NCI-H2029 treated with DMSO at 0.1 percent for 48 hours (cell line): ENCODE measurements at regions not wholly inside any gene's neighbourhood (a gene's known extent, or its start where the extent isn't known, plus 50 kb on each side); places are given as distances from the start of the nearest gene placed in this dataset.
"Not testable (repeated sequence)": the region's sequence is repeated elsewhere in the genome, so short reads cannot be mapped to it uniquely, and the experiment has no call there.

Experiments
- DNase-seq: peaks from one replicate; lab custom pipeline; 2025; lab: John Stamatoyannopoulos, UW

- DNase-seq = no peak
These were observed 178.6 kb downstream of the ZNF674 start for GRCh38 chrX:46366381-46367207.

GRCh38 chrX:46354481-46354880 is 190.7 kb downstream of the ZNF674 start:
- no peak for DNase-seq

GRCh38 chrX:46341767-46342322 is 203.4 kb downstream of the ZNF674 start:
- DNase-seq = no peak

- DNase-seq = no peak
These were observed 204.5 kb downstream of the ZNF674 start for GRCh38 chrX:46340696-46341095.

- DNase-seq = no peak
These were observed 211.7 kb downstream of the ZNF674 start for GRCh38 chrX:46333550-46333949.

GRCh38 chrX:46330981-46331380 is 214.2 kb downstream of the ZNF674 start:
- no peak for DNase-seq

- DNase-seq = no peak
These were observed 214.7 kb downstream of the ZNF674 start for GRCh38 chrX:46330513-46330912.

- no peak for DNase-seq
These were observed 217.1 kb downstream of the ZNF674 start for GRCh38 chrX:46328133-46328532.

- no peak for DNase-seq
These were observed 217.6 kb downstream of the ZNF674 start for GRCh38 chrX:46327566-46328115.

- DNase-seq = no peak
These were observed 219.1 kb downstream of the ZNF674 start for GRCh38 chrX:46326161-46326560.

- DNase-seq = no peak
These were observed 219.8 kb downstream of the ZNF674 start for GRCh38 chrX:46325312-46325877.

- no peak for DNase-seq
These were observed 221.1 kb downstream of the ZNF674 start for GRCh38 chrX:46324166-46324565.

GRCh38 chrX:46322929-46323328 is 222.3 kb downstream of the ZNF674 start:
- DNase-seq = not testable (repeated sequence)

GRCh38 chrX:46321676-46322075 is 223.5 kb downstream of the ZNF674 start:
- no peak for DNase-seq

GRCh38 chrX:46319750-46320149 is 225.5 kb downstream of the ZNF674 start:
- DNase-seq = no peak

GRCh38 chrX:46318551-46318950 is 226.7 kb downstream of the ZNF674 start:
- DNase-seq = no peak

- no peak for DNase-seq
These were observed 228.1 kb downstream of the ZNF674 start for GRCh38 chrX:46317163-46317562.

GRCh38 chrX:46311581-46312120 is 233.6 kb downstream of the ZNF674 start:
- no peak for DNase-seq

GRCh38 chrX:46310815-46311497 is 234.3 kb downstream of the ZNF674 start:
- DNase-seq = no peak

- no peak for DNase-seq
These were observed 237.1 kb downstream of the ZNF674 start for GRCh38 chrX:46308110-46308509.

GRCh38 chrX:46306103-46306502 is 239.1 kb downstream of the ZNF674 start:
- no peak for DNase-seq

- DNase-seq = no peak
These were observed 239.8 kb downstream of the ZNF674 start for GRCh38 chrX:46305431-46305830.
